Kasumi-1 (cell line): ENCODE measurements at regions not wholly inside any gene's neighbourhood (a gene's known extent, or its start where the extent isn't known, plus 50 kb on each side); places are given as distances from the start of the nearest gene placed in this dataset.

Source experiments
- DNase-seq, 2 experiments: peaks; one replicate each; lab custom pipeline; 2025; lab: John Stamatoyannopoulos, UW

DNA sequence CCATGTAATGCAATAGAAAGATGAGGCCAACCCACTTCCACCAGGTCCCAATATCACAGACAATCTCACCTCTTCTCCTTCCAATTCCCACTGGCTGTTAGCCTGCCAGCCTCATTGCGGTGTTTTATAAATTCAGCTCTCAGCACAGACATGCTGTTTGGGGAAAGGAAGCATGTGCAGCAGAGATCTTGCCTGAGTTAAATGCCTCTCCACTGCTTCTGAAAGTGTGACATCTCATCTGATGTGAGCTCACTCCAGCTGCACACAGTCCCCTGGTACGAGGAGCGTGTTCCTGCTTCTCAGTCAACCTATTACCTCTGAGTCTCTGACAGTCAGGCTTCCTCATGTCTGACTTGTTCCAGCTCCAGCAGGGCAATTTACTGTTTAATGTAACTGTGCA is 122.7 kb upstream of the GUCY1A2 start:
- DNase-seq = no peak

DNA sequence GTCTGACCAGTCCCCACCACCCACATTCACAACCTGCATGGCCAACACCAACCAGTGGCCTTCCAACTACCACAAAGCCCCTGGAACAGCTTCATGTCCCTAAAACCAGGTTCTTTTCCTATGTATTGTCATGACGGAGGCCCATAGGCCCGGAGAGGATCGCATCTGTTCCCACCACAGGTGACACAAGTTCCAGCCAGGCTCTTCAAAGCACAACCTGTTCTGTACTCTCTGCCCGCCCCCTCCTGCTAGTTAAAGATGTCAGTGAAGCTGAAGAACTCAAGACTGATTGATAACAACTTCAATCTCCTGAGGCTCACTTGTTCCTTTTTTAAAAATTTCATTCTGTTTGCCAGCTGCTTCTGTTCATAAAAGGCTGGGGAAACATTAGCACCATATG is 121.1 kb upstream of the GUCY1A2 start:
- no peak for DNase-seq

DNA sequence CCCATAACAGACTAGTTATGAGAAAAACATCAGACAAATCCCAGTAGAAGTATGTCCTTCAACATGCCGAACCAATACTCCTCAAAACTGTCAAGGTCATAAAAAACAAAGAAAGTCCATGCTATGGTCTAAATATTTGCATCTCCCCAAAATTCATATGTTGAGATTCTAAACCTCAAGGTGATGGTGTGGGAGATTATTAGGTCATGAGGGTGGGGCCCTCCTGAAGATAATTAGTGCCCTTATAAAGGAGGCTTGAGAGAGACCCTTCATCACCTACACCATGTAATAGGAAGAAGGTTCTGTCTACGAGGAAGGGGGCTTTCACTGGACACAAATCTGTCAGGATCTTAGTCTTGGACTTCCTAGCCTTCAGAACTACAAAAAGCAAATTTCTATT is 118.6 kb upstream of the GUCY1A2 start:
- DNase-seq = no peak

DNA sequence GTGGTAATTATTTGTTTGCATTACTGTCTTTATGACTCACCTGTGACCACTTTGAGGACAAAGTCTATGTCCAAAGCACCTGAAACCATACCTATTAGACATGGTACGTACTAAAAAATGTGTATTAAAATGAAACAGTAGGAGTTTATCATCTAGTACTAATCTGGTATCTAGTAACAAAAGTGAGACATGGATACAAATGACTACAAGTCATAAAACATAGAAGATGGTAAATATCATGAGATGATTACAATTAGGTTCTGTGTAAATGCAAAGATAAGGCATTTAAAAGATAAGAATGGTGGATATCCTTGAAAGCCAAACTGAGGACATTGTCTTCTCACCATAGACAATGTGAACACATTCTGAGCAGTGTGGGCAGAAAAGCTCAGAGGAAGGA is 113.5 kb upstream of the GUCY1A2 start:
- DNase-seq = no peak

DNA sequence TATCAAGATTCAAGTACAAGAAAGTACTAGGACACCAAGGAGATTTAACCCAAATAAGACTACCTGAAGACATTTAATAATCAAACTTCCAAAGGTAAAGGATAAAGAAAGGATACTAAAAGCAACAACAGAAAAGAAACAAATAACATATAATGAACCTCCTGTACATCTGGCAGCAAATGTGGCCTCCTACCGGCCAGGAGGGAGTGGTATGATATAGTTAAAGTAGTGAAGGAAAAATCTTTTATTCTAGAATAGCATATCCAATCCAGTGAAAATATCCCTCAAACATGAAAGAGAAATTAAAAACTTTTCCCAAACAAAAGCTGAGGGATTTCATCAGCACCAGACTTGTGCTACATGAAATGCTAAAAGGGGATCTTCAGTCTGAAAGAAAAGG is 104.7 kb upstream of the GUCY1A2 start:
- DNase-seq = no peak

DNA sequence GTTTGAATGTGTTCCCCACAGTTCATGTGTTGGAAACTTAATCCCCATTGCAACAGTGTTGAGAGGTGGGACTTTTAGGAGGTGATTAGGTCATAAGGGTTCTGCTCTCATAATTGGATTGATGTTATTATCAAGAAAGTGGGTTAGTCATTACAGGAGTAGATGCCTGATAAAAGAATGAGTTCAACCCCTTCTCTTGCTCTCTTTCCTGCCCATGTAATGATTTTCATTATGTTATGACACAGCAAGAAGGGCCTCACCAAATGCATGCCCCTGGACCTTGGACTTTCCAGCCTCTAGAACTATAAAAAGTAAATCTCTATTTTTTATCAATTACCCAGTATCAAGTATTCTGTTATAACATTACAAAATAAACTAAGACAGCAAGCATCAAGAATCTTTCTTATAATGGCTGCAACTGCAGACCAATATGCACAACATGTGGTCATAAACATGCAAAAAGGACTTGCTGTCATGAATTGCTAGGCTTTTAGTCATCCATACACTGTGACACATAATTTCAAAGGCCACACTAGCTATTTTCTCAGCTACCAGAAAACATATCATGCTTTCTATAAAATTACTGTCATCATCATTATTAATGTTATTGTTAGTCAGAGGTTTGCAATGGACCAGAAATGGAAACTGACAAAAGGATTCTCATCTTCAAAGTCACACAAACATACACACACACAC is 99.9 kb upstream of the GUCY1A2 start:
- no peak for DNase-seq

DNA sequence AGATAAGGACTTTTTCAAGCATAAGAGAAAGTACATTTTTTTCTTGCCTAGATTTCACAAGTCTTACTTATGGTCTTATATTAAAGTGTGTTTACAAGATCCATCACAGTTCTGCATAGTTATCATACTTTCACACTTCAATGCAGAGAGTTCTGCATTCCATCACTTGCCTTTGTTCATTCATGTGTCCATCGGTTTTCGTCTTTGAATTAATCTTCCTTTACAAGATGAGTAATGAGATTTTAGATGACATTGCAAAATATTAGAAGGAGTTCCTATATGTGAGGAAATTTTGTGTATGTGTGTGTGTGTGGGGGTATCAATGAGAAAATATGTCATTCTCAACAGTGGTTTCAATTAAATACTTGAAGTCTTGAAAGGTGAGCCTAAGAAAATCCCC is 98.1 kb upstream of the GUCY1A2 start:
- DNase-seq = no peak

DNA sequence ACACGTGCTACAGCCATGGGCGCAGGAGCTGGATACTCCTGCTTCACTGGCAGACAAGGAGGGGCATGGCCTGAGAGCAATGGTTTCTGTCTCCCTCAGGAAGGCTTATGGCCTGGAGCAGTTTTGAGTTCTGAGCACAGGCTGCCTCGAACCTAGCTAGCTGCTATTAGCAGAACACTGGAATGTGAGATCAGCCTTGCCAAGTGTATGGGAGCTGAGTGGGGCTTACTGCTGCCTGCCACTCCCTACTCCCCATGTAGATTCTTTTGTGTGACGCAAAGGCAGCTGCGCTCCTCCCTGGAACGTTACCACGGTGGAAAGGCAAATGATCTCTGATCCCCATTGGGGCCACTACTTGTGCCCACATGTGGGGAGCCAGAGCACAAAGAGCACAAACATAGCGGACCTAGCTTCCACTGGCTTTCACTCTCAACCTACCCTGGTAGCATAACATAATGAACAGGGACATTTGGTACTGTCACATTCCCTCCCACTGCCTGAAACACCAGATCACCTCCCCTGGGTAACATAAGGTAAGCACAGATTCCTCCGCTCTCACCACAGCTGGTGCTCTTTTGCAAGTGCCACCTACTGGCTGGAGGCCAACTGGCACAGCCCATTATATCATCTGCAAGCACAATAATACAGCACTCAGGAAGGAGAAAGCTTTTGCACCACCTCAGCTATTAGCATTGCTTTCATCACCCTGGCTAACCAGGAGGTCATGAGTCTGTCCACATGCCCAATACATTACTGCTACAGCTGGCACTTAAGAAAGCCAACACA is 84.6 kb upstream of the GUCY1A2 start:
- DNase-seq = no peak

DNA sequence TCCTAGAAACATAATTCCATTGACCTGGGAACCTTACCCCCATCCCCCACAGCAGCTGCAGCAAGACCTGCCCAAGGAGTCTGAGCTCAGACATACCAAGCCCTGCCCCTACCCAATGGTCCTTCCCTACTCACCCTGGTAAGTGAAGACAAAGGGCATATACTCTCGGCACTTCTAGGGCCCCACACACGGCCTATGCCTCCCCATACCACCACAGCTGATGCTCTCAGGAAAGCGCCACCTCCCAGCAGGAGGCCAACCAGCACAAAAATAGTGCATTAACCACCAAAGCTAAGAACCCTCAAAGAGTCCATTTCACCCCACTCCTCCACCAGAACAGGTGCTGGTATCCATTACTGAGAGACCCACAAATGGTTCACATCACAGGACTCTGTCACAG is 74.4 kb upstream of the GUCY1A2 start:
- DNase-seq = no peak

DNA sequence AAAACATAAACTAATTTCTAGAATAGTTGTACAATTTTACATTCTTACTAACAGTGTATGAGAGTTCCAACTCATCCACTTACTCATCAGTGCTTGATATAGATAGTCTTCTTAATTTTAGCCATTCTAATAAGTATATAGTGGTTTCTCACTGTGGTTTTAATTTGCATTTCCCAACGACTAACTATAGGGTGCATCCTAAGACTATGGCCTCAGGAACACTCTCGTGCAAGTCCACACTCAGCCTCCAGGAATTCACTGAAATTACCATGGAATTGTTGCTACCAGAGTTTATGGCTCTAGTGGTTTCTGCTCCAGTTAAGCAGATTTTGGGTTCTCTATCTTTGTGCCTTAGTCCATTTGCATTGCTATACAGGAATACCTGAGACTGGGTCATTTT is 60.1 kb upstream of the GUCY1A2 start:
- no peak for DNase-seq

DNA sequence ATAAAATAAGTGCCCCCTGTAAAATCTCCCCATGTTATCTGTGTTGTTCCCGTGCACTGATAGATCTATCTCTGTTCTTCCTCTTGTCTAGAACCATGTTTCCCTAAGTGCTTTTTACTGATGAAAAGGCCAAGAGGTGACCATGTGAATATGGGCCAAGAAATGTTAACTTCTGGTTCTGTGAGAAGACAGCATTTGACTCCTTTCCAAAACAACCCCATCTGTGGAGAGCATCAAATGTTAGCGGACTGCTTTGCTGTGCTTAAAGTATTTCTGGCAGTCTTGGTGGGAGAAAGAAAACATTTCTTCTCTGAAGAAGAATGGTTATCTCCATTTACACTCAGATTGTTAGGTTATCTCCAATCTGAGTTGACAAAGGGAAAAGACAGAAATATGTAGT is 58.6 kb upstream of the GUCY1A2 start:
- DNase-seq = no peak

DNA sequence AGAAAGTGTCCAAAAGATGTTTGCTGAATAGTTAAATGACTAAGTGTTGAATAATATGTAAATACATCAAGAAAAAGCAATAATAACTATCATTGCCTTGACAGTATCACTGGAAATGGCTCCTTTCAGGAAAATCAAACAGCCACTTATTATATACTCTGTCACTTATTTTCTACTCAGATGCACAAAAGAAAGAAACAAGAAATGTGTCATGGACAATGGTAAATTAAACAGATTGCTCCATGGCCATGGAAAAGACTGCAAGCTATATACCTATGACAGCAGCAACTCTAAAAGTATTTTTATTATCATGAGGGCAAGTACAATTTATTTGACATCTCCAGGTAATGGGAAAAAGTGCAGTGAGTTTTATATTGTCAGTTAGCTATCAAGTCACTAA is 52.9 kb upstream of the GUCY1A2 start:
- no peak for DNase-seq
